Panc1 (cell line): ENCODE measurements at regions not wholly inside any gene's neighbourhood (a gene's known extent, or its start where the extent isn't known, plus 50 kb on each side); places are given as distances from the start of the nearest gene placed in this dataset.

ENCODE experiments used
- ATAC-seq: fragments of 200-7000 bp; cut with Tn5 transposase; 2 replicates; pipeline ENCODE4 v1.9.1; 2020; ENCODE audit warnings: mild to moderate bottlenecking, moderate library complexity
- BruUV-seq: library from RNA; stranded (reverse); fragments of 400-500 nt; replicated peaks from 2 replicates; lab custom pipeline; 2021; lab: Mats Ljungman, UMichigan
- CTCF ChIA-PET: fragments of 300-600 bp; sonication (Branson Sonifier 250); formaldehyde crosslinking; loops from one replicate; lab custom pipeline; 2022; ENCODE audit warnings: antibody characterized with exemption; lab: Charles Lee
- POLR2A ChIA-PET: fragments of 300-600 bp; sonication (Branson Sonifier 250); formaldehyde crosslinking; loops from one replicate; lab custom pipeline; 2022; ENCODE audit warnings: antibody characterized with exemption; lab: Charles Lee
- DNase-seq: peaks from one replicate; pipeline ENCODE4 v3.0.0-alpha.2; 2010; ENCODE audit warnings: low read depth, low spot score
- H3K27ac ChIP-seq: 2 replicates; pipeline ENCODE4 v1.5.1; 2011; ENCODE audit warnings: mild to moderate bottlenecking, low read length, inconsistent platforms
- H3K27me3 ChIP-seq: fragments of 200-500 bp; sonication (Bioruptor generic); 2 replicates; pipeline ENCODE4 v1.6.0; 2014; ENCODE audit warnings: low read length, inconsistent platforms; ENCODE audit not compliant: control insufficient read depth, insufficient read depth
- H3K36me3 ChIP-seq: fragments of 200-500 bp; sonication (Bioruptor generic); 2 replicates; pipeline ENCODE4 v1.5.1; 2014; ENCODE audit warnings: inconsistent platforms, mild to moderate bottlenecking, low read length, moderate library complexity; ENCODE audit not compliant: control insufficient read depth, insufficient read depth
- H3K4me1 ChIP-seq: 2 replicates; pipeline ENCODE4 v1.5.1; 2011; ENCODE audit warnings: inconsistent platforms, mild to moderate bottlenecking, low read length, moderate library complexity; ENCODE audit not compliant: control insufficient read depth, insufficient read depth
- H3K4me3 ChIP-seq, 2 experiments: 2 replicates each; pipeline ENCODE4 v1.5.1; 2011 to 2012; ENCODE audit warnings: low read depth in 2 of 2, low read length in 2 of 2, mild to moderate bottlenecking in 2 of 2, inconsistent platforms in 1 of 2, moderate library complexity in 1 of 2
- H3K9me3 ChIP-seq: fragments of 200-500 bp; sonication (Bioruptor generic); 2 replicates; pipeline ENCODE4 v1.5.1; 2014; ENCODE audit warnings: low read depth, mild to moderate bottlenecking, inconsistent platforms, low read length, moderate library complexity; ENCODE audit not compliant: control insufficient read depth, insufficient read depth
- CTCF ChIP-seq: fragments of 450-650 bp; IDR thresholded peaks from 2 replicates; pipeline ENCODE4 v1.5.1; 2017; ENCODE audit warnings: mild to moderate bottlenecking
- POLR2AphosphoS5 ChIP-seq: IDR thresholded peaks from 2 replicates; pipeline ENCODE4 v1.6.1; 2012; ENCODE audit warnings: mild to moderate bottlenecking, low read depth, low read length, moderate library complexity
- SIN3A ChIP-seq: IDR thresholded peaks from 2 replicates; pipeline ENCODE4 v1.6.1; 2012; ENCODE audit warnings: low read depth, mild to moderate bottlenecking, low read length, moderate library complexity, borderline replicate concordance; ENCODE audit not compliant: insufficient read depth
- TCF7L2 ChIP-seq: IDR thresholded peaks from 2 replicates; pipeline ENCODE4 v1.6.1; 2011; ENCODE audit warnings: mild to moderate bottlenecking, low read depth, low read length, inconsistent platforms
- in situ Hi-C: cut with HindIII; loops from 2 replicates; pipeline ENCODE4 v1.10.0; 2016; ENCODE audit warnings: low sequenced_read_pairs, low pct_unique_long_range_greater_than_20kb
- intact Hi-C: fragments of 100-400 bp; cut with micrococcal nuclease; formaldehyde crosslinking; loops from one replicate; pipeline ENCODE4 v1.10.0; 2022; ENCODE audit not compliant: unreplicated experiment
- TF ChIP-seq, protein P1 (sequence below), 2 experiments: IDR thresholded peaks; 2 replicates each; pipeline ENCODE4 v1.6.1; 2011 to 2012; ENCODE audit warnings: low read depth in 2 of 2, control low read depth in 1 of 2, low read length in 1 of 2, mild to moderate bottlenecking in 1 of 2, moderate library complexity in 1 of 2; ENCODE audit not compliant: insufficient read depth in 1 of 2

DNA sequence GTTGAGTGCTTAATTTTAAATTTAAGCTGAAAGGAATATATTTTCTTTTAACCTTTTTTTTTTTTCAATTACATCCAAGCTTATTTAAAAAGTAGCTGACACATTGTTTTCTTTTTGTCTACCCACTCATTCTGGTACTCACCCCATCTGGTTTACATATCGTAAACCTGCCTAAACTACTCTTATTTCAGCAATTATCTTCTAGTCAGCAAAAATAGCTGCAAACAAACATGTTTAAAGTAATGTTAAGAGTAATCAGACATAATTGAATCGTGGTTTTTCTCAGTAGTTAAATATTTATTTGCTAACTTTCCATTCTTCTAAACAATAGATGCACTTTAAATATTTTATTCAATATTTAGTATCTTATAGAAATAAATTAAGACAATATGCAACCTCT is 492.7 kb upstream of the MGAT4C start:
- no peak for DNase-seq
- no peaks in the 10 kb centered on the region for H3K27me3 ChIP-seq
- POLR2A ChIA-PET = no interaction called here
- CTCF ChIA-PET = no interaction called here
- no peak for ATAC-seq
- H3K4me3 ChIP-seq = no peak overlapping the region
- H3K4me1 ChIP-seq = no peaks in the 10 kb centered on the region
- H3K9me3 ChIP-seq = no peaks in the 10 kb centered on the region
- in situ Hi-C loops (no loop called here), intact Hi-C loops (no loop called here)
- H3K36me3 ChIP-seq = no peaks in the 10 kb centered on the region
- no peak overlapping the region for H3K27ac ChIP-seq
- TF ChIP-seq POLR2AphosphoS5 = no peak
- TF ChIP-seq, protein P1, sequence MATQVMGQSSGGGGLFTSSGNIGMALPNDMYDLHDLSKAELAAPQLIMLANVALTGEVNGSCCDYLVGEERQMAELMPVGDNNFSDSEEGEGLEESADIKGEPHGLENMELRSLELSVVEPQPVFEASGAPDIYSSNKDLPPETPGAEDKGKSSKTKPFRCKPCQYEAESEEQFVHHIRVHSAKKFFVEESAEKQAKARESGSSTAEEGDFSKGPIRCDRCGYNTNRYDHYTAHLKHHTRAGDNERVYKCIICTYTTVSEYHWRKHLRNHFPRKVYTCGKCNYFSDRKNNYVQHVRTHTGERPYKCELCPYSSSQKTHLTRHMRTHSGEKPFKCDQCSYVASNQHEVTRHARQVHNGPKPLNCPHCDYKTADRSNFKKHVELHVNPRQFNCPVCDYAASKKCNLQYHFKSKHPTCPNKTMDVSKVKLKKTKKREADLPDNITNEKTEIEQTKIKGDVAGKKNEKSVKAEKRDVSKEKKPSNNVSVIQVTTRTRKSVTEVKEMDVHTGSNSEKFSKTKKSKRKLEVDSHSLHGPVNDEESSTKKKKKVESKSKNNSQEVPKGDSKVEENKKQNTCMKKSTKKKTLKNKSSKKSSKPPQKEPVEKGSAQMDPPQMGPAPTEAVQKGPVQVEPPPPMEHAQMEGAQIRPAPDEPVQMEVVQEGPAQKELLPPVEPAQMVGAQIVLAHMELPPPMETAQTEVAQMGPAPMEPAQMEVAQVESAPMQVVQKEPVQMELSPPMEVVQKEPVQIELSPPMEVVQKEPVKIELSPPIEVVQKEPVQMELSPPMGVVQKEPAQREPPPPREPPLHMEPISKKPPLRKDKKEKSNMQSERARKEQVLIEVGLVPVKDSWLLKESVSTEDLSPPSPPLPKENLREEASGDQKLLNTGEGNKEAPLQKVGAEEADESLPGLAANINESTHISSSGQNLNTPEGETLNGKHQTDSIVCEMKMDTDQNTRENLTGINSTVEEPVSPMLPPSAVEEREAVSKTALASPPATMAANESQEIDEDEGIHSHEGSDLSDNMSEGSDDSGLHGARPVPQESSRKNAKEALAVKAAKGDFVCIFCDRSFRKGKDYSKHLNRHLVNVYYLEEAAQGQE (IDR thresholded peaks at IDR 0.05; ENCODE audit: insufficient read depth in 1 of 2, low read depth in 2 of 2, low read length in 1 of 2) = no peak
- no TSS peak for BruUV-seq

- in situ Hi-C loops (no loop called here), intact Hi-C loops (no loop called here)
- Histone ChIP-seq H3K4me3 (no peak overlapping the region), H3K36me3 (no peaks in the 10 kb centered on the region), H3K27ac (no peak overlapping the region), H3K27me3 (no peaks in the 10 kb centered on the region), H3K9me3 (no peaks in the 10 kb centered on the region), H3K4me1 (no peaks in the 10 kb centered on the region)
- no peak for ATAC-seq
- ChIA-PET POLR2A (no interaction called here), CTCF (interaction anchor here (0.6 to 0.9 kb wide), 2 partner anchors 15 to 681 kb away, joined by 3 to 5 read pairs; no protein-coding TSS in a partner anchor)
- no TSS peak for BruUV-seq
- no peak for TF ChIP-seq CTCF
- no peak for TF ChIP-seq SIN3A
- TF ChIP-seq, protein P1 (IDR thresholded peaks at IDR 0.05; ENCODE audit: insufficient read depth in 1 of 2, low read depth in 2 of 2, low read length in 1 of 2) = no peak
- no peak for TF ChIP-seq TCF7L2
- TF ChIP-seq POLR2AphosphoS5 = no peak
- DNase-seq = no peak
These were observed 488.5 kb upstream of the MGAT4C start for GRCh38 chr12:86744547-86745212.
